ENCODE measurements at regions not wholly inside any gene's neighbourhood (a gene's known extent, or its start where the extent isn't known, plus 50 kb on each side); places are given as distances from the start of the nearest gene placed in this dataset.

GRCh38 chr21:38171723-38172344 is 85.0 kb upstream of the KCNJ15 start:
- no peak overlapping the region for H3K27ac ChIP-seq (ENCODE audit: low read depth in 1 of 2, low read length in 1 of 2)
- no peaks in the 10 kb centered on the region for H3K4me1 ChIP-seq (ENCODE audit: control insufficient read depth in 2 of 2, insufficient read depth in 2 of 2, low read length in 2 of 2)
- no peaks in the 10 kb centered on the region for H3K9me3 ChIP-seq (ENCODE audit: control insufficient read depth in 2 of 2, insufficient read depth in 1 of 2, low read length in 1 of 2)
- WGBS: 75% methylated on average over 12 of the region's 12 CpGs
- no peaks in the 10 kb centered on the region for H3K36me3 ChIP-seq (ENCODE audit: control insufficient read depth in 2 of 2, insufficient read depth in 2 of 2, low read length in 1 of 2)
- H3K27me3 ChIP-seq (ENCODE audit: control insufficient read depth in 2 of 2, insufficient read depth in 1 of 2, low read length in 1 of 2): no peaks in the 10 kb centered on the region
- no peak overlapping the region for H3K4me3 ChIP-seq (ENCODE audit: low read length in 2 of 2)
- no peak for DNase-seq (ENCODE audit: low read depth in 6 of 9, low spot score in 9 of 9)

GRCh38 chr21:38173276-38174035 is 83.3 kb upstream of the KCNJ15 start:
- Histone ChIP-seq H3K4me1 (ENCODE audit: control insufficient read depth in 2 of 2, insufficient read depth in 2 of 2, low read length in 2 of 2) (no peaks in the 10 kb centered on the region), H3K36me3 (ENCODE audit: control insufficient read depth in 2 of 2, insufficient read depth in 2 of 2, low read length in 1 of 2) (no peaks in the 10 kb centered on the region), H3K27me3 (ENCODE audit: control insufficient read depth in 2 of 2, insufficient read depth in 1 of 2, low read length in 1 of 2) (no peaks in the 10 kb centered on the region), H3K4me3 (ENCODE audit: low read length in 2 of 2) (no peak overlapping the region), H3K27ac (ENCODE audit: low read depth in 1 of 2, low read length in 1 of 2) (no peak overlapping the region), H3K9me3 (ENCODE audit: control insufficient read depth in 2 of 2, insufficient read depth in 1 of 2, low read length in 1 of 2) (no peaks in the 10 kb centered on the region)
- 97% methylated on average over 3 of the region's 3 CpGs for WGBS
- no peak for DNase-seq (ENCODE audit: low read depth in 6 of 9, low spot score in 9 of 9)

- no peaks in the 10 kb centered on the region for H3K9me3 ChIP-seq (ENCODE audit: control insufficient read depth in 2 of 2, insufficient read depth in 1 of 2, low read length in 1 of 2)
- H3K27me3 ChIP-seq (ENCODE audit: control insufficient read depth in 2 of 2, insufficient read depth in 1 of 2, low read length in 1 of 2): no peaks in the 10 kb centered on the region
- no peaks in the 10 kb centered on the region for H3K4me1 ChIP-seq (ENCODE audit: control insufficient read depth in 2 of 2, insufficient read depth in 2 of 2, low read length in 2 of 2)
- WGBS: 83% methylated on average over 1 of the region's 1 CpG
- no peak for DNase-seq (ENCODE audit: low read depth in 6 of 9, low spot score in 9 of 9)
- H3K36me3 ChIP-seq (ENCODE audit: control insufficient read depth in 2 of 2, insufficient read depth in 2 of 2, low read length in 1 of 2): no peaks in the 10 kb centered on the region
- no peak overlapping the region for H3K4me3 ChIP-seq (ENCODE audit: low read length in 2 of 2)
- H3K27ac ChIP-seq (ENCODE audit: low read depth in 1 of 2, low read length in 1 of 2): no peak overlapping the region
Measured at GRCh38 chr21:38175306-38175705, 81.5 kb upstream of the KCNJ15 start.

DNA sequence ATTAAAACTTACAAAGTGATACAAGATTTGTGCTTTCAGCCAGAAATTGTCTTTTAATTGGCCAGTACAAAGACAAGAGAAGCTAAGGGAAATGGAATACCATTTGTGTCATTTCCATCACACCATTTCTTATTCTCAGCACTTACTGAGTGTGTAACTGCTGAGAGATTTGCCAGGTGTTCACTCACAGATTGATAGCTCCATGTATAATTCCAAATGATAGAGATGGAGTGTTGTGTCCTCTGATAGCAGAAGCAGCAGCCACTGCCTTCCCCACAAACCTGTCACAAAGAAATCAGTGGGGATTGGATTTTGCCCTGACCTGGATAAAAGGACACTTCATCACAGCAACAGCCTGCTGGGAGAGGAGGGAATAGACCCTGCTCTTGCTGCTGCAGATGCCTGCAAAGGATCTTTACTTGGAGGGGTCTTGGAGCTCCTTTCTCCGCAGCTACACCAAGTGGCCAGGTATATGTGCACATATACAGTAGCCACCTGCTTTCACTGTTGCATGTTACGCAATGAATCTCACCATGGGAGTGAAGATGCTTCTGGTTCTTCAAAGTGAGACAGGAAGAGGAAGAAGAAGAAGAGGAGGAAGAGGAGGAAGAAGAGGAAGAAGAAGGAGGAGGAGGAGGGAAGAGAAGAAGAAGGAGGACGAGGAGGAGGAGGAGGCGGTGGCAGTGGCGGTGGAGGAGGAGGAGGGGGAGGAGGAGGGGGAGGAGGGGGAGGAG is 78.7 kb upstream of the KCNJ15 start:
- 91% methylated on average over 4 of the region's 5 CpGs for WGBS
- Histone ChIP-seq H3K9me3 (ENCODE audit: control insufficient read depth in 2 of 2, insufficient read depth in 1 of 2, low read length in 1 of 2) (no peaks in the 10 kb centered on the region), H3K27me3 (ENCODE audit: control insufficient read depth in 2 of 2, insufficient read depth in 1 of 2, low read length in 1 of 2) (no peaks in the 10 kb centered on the region), H3K36me3 (ENCODE audit: control insufficient read depth in 2 of 2, insufficient read depth in 2 of 2, low read length in 1 of 2) (no peaks in the 10 kb centered on the region), H3K27ac (ENCODE audit: low read depth in 1 of 2, low read length in 1 of 2) (no peak overlapping the region), H3K4me3 (ENCODE audit: low read length in 2 of 2) (no peak overlapping the region), H3K4me1 (ENCODE audit: control insufficient read depth in 2 of 2, insufficient read depth in 2 of 2, low read length in 2 of 2) (no peaks in the 10 kb centered on the region)
- no peak for DNase-seq (ENCODE audit: low read depth in 6 of 9, low spot score in 9 of 9)

- 91% methylated on average over 6 of the region's 6 CpGs for WGBS
- Histone ChIP-seq H3K36me3 (ENCODE audit: control insufficient read depth in 2 of 2, insufficient read depth in 2 of 2, low read length in 1 of 2) (no peaks in the 10 kb centered on the region), H3K4me1 (ENCODE audit: control insufficient read depth in 2 of 2, insufficient read depth in 2 of 2, low read length in 2 of 2) (no peaks in the 10 kb centered on the region), H3K27ac (ENCODE audit: low read depth in 1 of 2, low read length in 1 of 2) (no peak overlapping the region), H3K27me3 (ENCODE audit: control insufficient read depth in 2 of 2, insufficient read depth in 1 of 2, low read length in 1 of 2) (no peaks in the 10 kb centered on the region), H3K9me3 (ENCODE audit: control insufficient read depth in 2 of 2, insufficient read depth in 1 of 2, low read length in 1 of 2) (no peaks in the 10 kb centered on the region), H3K4me3 (ENCODE audit: low read length in 2 of 2) (no peak overlapping the region)
- no peak for DNase-seq (ENCODE audit: low read depth in 6 of 9, low spot score in 9 of 9)
Measured at GRCh38 chr21:38178653-38179470, 77.9 kb upstream of the KCNJ15 start.

- no peaks in the 10 kb centered on the region for H3K4me1 ChIP-seq (ENCODE audit: control insufficient read depth in 2 of 2, insufficient read depth in 2 of 2, low read length in 2 of 2)
- 93% methylated on average over 2 of the region's 2 CpGs for WGBS
- DNase-seq (ENCODE audit: low read depth in 6 of 9, low spot score in 9 of 9): no peak
- no peak overlapping the region for H3K27ac ChIP-seq (ENCODE audit: low read depth in 1 of 2, low read length in 1 of 2)
- no peaks in the 10 kb centered on the region for H3K9me3 ChIP-seq (ENCODE audit: control insufficient read depth in 2 of 2, insufficient read depth in 1 of 2, low read length in 1 of 2)
- H3K27me3 ChIP-seq (ENCODE audit: control insufficient read depth in 2 of 2, insufficient read depth in 1 of 2, low read length in 1 of 2): no peaks in the 10 kb centered on the region
- no peaks in the 10 kb centered on the region for H3K36me3 ChIP-seq (ENCODE audit: control insufficient read depth in 2 of 2, insufficient read depth in 2 of 2, low read length in 1 of 2)
- H3K4me3 ChIP-seq (ENCODE audit: low read length in 2 of 2): no peak overlapping the region
Measured at GRCh38 chr21:38179511-38179910, 77.3 kb upstream of the KCNJ15 start.

GRCh38 chr21:38181096-38181495 is 75.7 kb upstream of the KCNJ15 start:
- WGBS: 92% methylated on average over 4 of the region's 4 CpGs

DNA sequence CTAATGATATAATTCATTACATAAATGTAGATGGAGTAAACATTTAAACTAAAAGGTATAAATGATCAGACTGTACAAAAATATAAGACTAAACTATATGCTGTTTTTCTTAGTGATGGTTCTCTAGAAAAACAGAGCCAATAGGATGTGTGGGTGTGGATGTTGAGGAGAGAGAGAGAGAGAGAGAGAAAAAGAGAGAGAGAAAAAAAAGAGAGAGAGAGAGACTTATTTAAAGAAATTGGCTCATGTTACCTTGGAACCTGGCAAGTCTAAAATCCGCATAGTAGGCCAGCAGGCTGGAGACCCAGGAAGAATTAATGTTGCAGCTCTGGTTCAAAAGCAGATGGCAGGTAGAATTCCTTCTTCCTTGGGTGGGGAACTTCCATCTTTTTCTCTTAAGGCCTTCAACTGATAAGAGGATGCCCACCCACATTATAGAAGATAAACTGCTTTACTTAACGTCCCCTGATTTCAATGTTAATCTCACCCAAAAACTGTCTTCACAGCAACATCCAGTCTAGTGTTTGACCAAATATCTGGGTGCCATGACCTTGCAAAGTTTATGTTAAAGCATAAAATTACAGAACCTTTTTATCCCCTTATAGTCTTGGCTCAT is 74.3 kb upstream of the KCNJ15 start:
- H3K4me1 ChIP-seq (ENCODE audit: control insufficient read depth in 2 of 2, insufficient read depth in 2 of 2, low read length in 2 of 2): no peaks in the 10 kb centered on the region
- no peaks in the 10 kb centered on the region for H3K9me3 ChIP-seq (ENCODE audit: control insufficient read depth in 2 of 2, insufficient read depth in 1 of 2, low read length in 1 of 2)
- no peaks in the 10 kb centered on the region for H3K36me3 ChIP-seq (ENCODE audit: control insufficient read depth in 2 of 2, insufficient read depth in 2 of 2, low read length in 1 of 2)
- no peak for DNase-seq (ENCODE audit: low read depth in 6 of 9, low spot score in 9 of 9)
- WGBS: 93% methylated on average over 2 of the region's 2 CpGs
- H3K4me3 ChIP-seq (ENCODE audit: low read length in 2 of 2): no peak overlapping the region
- no peak overlapping the region for H3K27ac ChIP-seq (ENCODE audit: low read depth in 1 of 2, low read length in 1 of 2)
- no peaks in the 10 kb centered on the region for H3K27me3 ChIP-seq (ENCODE audit: control insufficient read depth in 2 of 2, insufficient read depth in 1 of 2, low read length in 1 of 2)

More at GRCh38 chr21:38181096-38181495, 75.7 kb upstream of the KCNJ15 start:
- Histone ChIP-seq H3K27ac (ENCODE audit: low read depth in 1 of 2, low read length in 1 of 2) (no peak overlapping the region), H3K9me3 (ENCODE audit: control insufficient read depth in 2 of 2, insufficient read depth in 1 of 2, low read length in 1 of 2) (no peaks in the 10 kb centered on the region), H3K36me3 (ENCODE audit: control insufficient read depth in 2 of 2, insufficient read depth in 2 of 2, low read length in 1 of 2) (no peaks in the 10 kb centered on the region), H3K4me3 (ENCODE audit: low read length in 2 of 2) (no peak overlapping the region), H3K27me3 (ENCODE audit: control insufficient read depth in 2 of 2, insufficient read depth in 1 of 2, low read length in 1 of 2) (no peaks in the 10 kb centered on the region), H3K4me1 (ENCODE audit: control insufficient read depth in 2 of 2, insufficient read depth in 2 of 2, low read length in 2 of 2) (no peaks in the 10 kb centered on the region)
- DNase-seq (ENCODE audit: low read depth in 6 of 9, low spot score in 9 of 9): no peak
